H9 (cell line): ENCODE measurements at regions not wholly inside any gene's neighbourhood (a gene's known extent, or its start where the extent isn't known, plus 50 kb on each side); places are given as distances from the start of the nearest gene placed in this dataset.

Experiments
- DNase-seq: peaks from one replicate; pipeline ENCODE4 v3.0.0-alpha.2; 2017
- H2AFZ ChIP-seq: one replicate; pipeline ENCODE4 v1.6.1; 2013; ENCODE audit warnings: mild to moderate bottlenecking, low read length, control low read depth, moderate library complexity
- H2AK5ac ChIP-seq: 2 replicates; pipeline ENCODE4 v1.6.1; 2013; ENCODE audit warnings: low read length, control low read depth, mixed read lengths; ENCODE audit not compliant: insufficient read length
- H2BK120ac ChIP-seq: one replicate; pipeline ENCODE4 v1.6.1; 2013; ENCODE audit warnings: low read depth, mild to moderate bottlenecking, low read length, control low read depth, inconsistent platforms; ENCODE audit not compliant: poor library complexity, severe bottlenecking
- H2BK12ac ChIP-seq: 2 replicates; pipeline ENCODE4 v1.6.1; 2013; ENCODE audit warnings: low read length, control low read depth, mixed read lengths, low read depth; ENCODE audit not compliant: insufficient read length
- H2BK15ac ChIP-seq: 2 replicates; pipeline ENCODE4 v1.6.1; 2013; ENCODE audit warnings: low read depth, low read length, control low read depth
- H2BK20ac ChIP-seq: one replicate; pipeline ENCODE4 v1.6.1; 2013; ENCODE audit warnings: low read depth, mild to moderate bottlenecking, low read length, control low read depth, inconsistent platforms; ENCODE audit not compliant: poor library complexity, severe bottlenecking
- H2BK5ac ChIP-seq: 2 replicates; pipeline ENCODE4 v1.6.1; 2013; ENCODE audit warnings: low read length, control low read depth, mixed read lengths; ENCODE audit not compliant: insufficient read length
- H3K14ac ChIP-seq: 2 replicates; pipeline ENCODE4 v1.6.1; 2013; ENCODE audit warnings: low read length, control low read depth; ENCODE audit not compliant: insufficient read depth
- H3K18ac ChIP-seq: 2 replicates; pipeline ENCODE4 v1.6.1; 2013; ENCODE audit warnings: low read depth, mild to moderate bottlenecking, mixed read lengths, low read length, control low read depth; ENCODE audit not compliant: insufficient read length
- H3K23ac ChIP-seq: 2 replicates; pipeline ENCODE4 v1.6.1; 2013; ENCODE audit warnings: low read length, control low read depth, mixed read lengths, low read depth; ENCODE audit not compliant: insufficient read length
- H3K23me2 ChIP-seq: 2 replicates; pipeline ENCODE4 v1.6.1; 2013; ENCODE audit warnings: low read depth, mild to moderate bottlenecking, mixed read lengths, low read length, control low read depth; ENCODE audit not compliant: insufficient read length, poor library complexity, severe bottlenecking
- H3K27ac ChIP-seq: 2 replicates; pipeline ENCODE4 v1.5.1; 2013; ENCODE audit warnings: low read length, control low read depth, mixed read lengths, low read depth; ENCODE audit not compliant: insufficient read length
- H3K27me3 ChIP-seq: 2 replicates; pipeline ENCODE4 v1.6.1; 2013; ENCODE audit warnings: low read length, control low read depth, inconsistent platforms; ENCODE audit not compliant: insufficient read depth
- H3K4ac ChIP-seq: 2 replicates; pipeline ENCODE4 v1.6.1; 2013; ENCODE audit warnings: low read depth, mild to moderate bottlenecking, control low read depth, inconsistent platforms, low read length, moderate library complexity
- H3K4me1 ChIP-seq: 2 replicates; pipeline ENCODE4 v1.6.1; 2013; ENCODE audit warnings: low read length, control low read depth, inconsistent platforms; ENCODE audit not compliant: insufficient read depth
- H3K4me2 ChIP-seq: 2 replicates; pipeline ENCODE4 v1.6.1; 2013; ENCODE audit warnings: low read length, control low read depth, mixed read lengths; ENCODE audit not compliant: insufficient read length, insufficient read depth
- H3K56ac ChIP-seq: 2 replicates; pipeline ENCODE4 v1.6.1; 2013; ENCODE audit warnings: low read depth, mild to moderate bottlenecking, mixed read lengths, low read length, control low read depth; ENCODE audit not compliant: insufficient read length
- H3K79me1 ChIP-seq: 2 replicates; pipeline ENCODE4 v1.6.1; 2013; ENCODE audit warnings: low read depth, mild to moderate bottlenecking, moderate library complexity, low read length, control low read depth, inconsistent platforms; ENCODE audit not compliant: insufficient read depth, poor library complexity, severe bottlenecking
- H3K79me2 ChIP-seq: 2 replicates; pipeline ENCODE4 v1.6.1; 2013; ENCODE audit warnings: low read length, control low read depth, inconsistent platforms; ENCODE audit not compliant: insufficient read depth
- H3K9ac ChIP-seq: 2 replicates; pipeline ENCODE4 v1.6.1; 2013; ENCODE audit warnings: low read length, control low read depth, mixed read lengths; ENCODE audit not compliant: insufficient read length; ENCODE audit errors: extremely low read depth
- H3K9me3 ChIP-seq: one replicate; pipeline ENCODE4 v1.6.1; 2013; ENCODE audit warnings: low read depth, low read length, inconsistent platforms; ENCODE audit not compliant: control insufficient read depth
- H3T11ph ChIP-seq: one replicate; pipeline ENCODE4 v1.6.1; 2013; ENCODE audit warnings: mild to moderate bottlenecking, low read length, control low read depth, inconsistent platforms
- H4K20me1 ChIP-seq: one replicate; pipeline ENCODE4 v1.6.1; 2013; ENCODE audit not compliant: control insufficient read depth, insufficient read length, insufficient read depth
- H4K5ac ChIP-seq: 2 replicates; pipeline ENCODE4 v1.6.1; 2013; ENCODE audit warnings: low read depth, mild to moderate bottlenecking, mixed read lengths, low read length, control low read depth; ENCODE audit not compliant: insufficient read length
- H4K8ac ChIP-seq: replicated peaks from 2 replicates; pipeline ENCODE4 v1.6.1; 2013; ENCODE audit warnings: low read length, control low read depth, mixed read lengths, low read depth; ENCODE audit not compliant: insufficient read length
- H4K91ac ChIP-seq: 2 replicates; pipeline ENCODE4 v1.6.1; 2013; ENCODE audit warnings: low read depth, mild to moderate bottlenecking, moderate library complexity, mixed read lengths, low read length, control low read depth; ENCODE audit not compliant: insufficient read length
- H3K27ac Mint-ChIP-seq, 3 experiments: 2 replicates in 2 of 3; 3 replicates in 1 of 3; pipeline ENCODE4 v1.8.0; 2020 to 2021; ENCODE audit warnings: mixed read lengths in 3 of 3, mild to moderate bottlenecking in 1 of 3, moderate library complexity in 1 of 3
- H3K27me3 Mint-ChIP-seq: 2 replicates; pipeline ENCODE4 v1.8.0; 2021; ENCODE audit warnings: low read depth, mild to moderate bottlenecking, moderate library complexity, mixed read lengths
- H3K36me3 Mint-ChIP-seq, 3 experiments: 2 replicates in 2 of 3; 3 replicates in 1 of 3; pipeline ENCODE4 v1.8.0; 2020 to 2021; ENCODE audit warnings: low read depth in 3 of 3, mixed read lengths in 3 of 3; ENCODE audit not compliant: insufficient read depth in 1 of 3
- H3K4me1 Mint-ChIP-seq, 2 experiments: 2 replicates each; pipeline ENCODE4 v1.8.0; 2020; ENCODE audit warnings: mixed read lengths in 2 of 2
- H3K4me3 Mint-ChIP-seq, 2 experiments: 2 replicates in 1 of 2; 3 replicates in 1 of 2; pipeline ENCODE4 v1.8.0; 2020 to 2021; ENCODE audit warnings: mild to moderate bottlenecking in 2 of 2, mixed read lengths in 2 of 2, moderate library complexity in 1 of 2
- H3K9me3 Mint-ChIP-seq, 2 experiments: 2 replicates in 1 of 2; 3 replicates in 1 of 2; pipeline ENCODE4 v1.8.0; 2020; ENCODE audit warnings: mild to moderate bottlenecking in 2 of 2, mixed read lengths in 2 of 2, moderate library complexity in 1 of 2
- CTCF ChIP-seq: fragments of 200-600 bp; sonication (generic); conservative IDR thresholded peaks from 3 replicates; pipeline ENCODE4 v1.8.0; 2021; ENCODE audit warnings: antibody characterized with exemption, mild to moderate bottlenecking
- WGBS: extraction: QIAGEN DNeasy Blood & Tissue Kit; methylation state at CpG from one replicate; pipeline ENCODE4 v1.1.7; 2013; ENCODE audit warnings: missing lambda C conversion rate, low lambda C conversion rate, mixed read lengths; ENCODE audit not compliant: insufficient read length; ENCODE audit errors: extremely low coverage; 5-methylcytosine and 5-hydroxymethylcytosine counted together

- Mint-ChIP-seq H3K4me3 (peak overlapping the region in 1 of 2 experiments; percentile 37; a peak in 3 of 5 replicates), H3K27ac (peak overlapping the region; percentile 91 to 99 (median 97))
- TF ChIP-seq CTCF, result no peak
These were observed 74.5 kb upstream of the PTPRZ1 start for GRCh38 chr7:121798453-121798840.

More at GRCh38 chr7:121798453-121798840, 74.5 kb upstream of the PTPRZ1 start:
- H2BK15ac ChIP-seq, result no peak overlapping the region
- H4K20me1 ChIP-seq, result no peaks in the 10 kb centered on the region
- no peak overlapping the region for H3K14ac ChIP-seq
- H2AK5ac ChIP-seq, result no peak overlapping the region
- WGBS, result no CpG with 5 or more reads among the region's 2 CpGs
- H3K9ac ChIP-seq, result no peak overlapping the region
- H3K4me1 Mint-ChIP-seq, result peaks cover 47% of the 10 kb centered on the region in 2 experiments
- no peak overlapping the region for H3K18ac ChIP-seq
- H3K27me3 Mint-ChIP-seq, result no peaks in the 10 kb centered on the region
- no peak overlapping the region for H4K5ac ChIP-seq
- H3K79me2 ChIP-seq, result no peaks in the 10 kb centered on the region
- no peaks in the 10 kb centered on the region for H3K23me2 ChIP-seq
- peak overlapping the region; percentile 74 for H3K27ac ChIP-seq
- H3K4me2 ChIP-seq, result no peak overlapping the region
- H3K9me3 Mint-ChIP-seq, result peaks cover 0 to 6% of the 10 kb centered on the region in 2 experiments; a peak in 3 of 5 replicates
- H4K91ac ChIP-seq, result no peak overlapping the region
- no peak overlapping the region for H2AFZ ChIP-seq
- no peaks in the 10 kb centered on the region for H3K79me1 ChIP-seq
- H3K23ac ChIP-seq, result no peak overlapping the region
- peaks cover 0 to 6% (median 5%) of the 10 kb centered on the region in 3 experiments; a peak in 4 of 7 replicates for H3K36me3 Mint-ChIP-seq
- no peak overlapping the region for H3T11ph ChIP-seq
- no peak overlapping the region for H3K4ac ChIP-seq
- H2BK120ac ChIP-seq, result no peak overlapping the region
- no peak for DNase-seq
- H3K9me3 ChIP-seq, result no peaks in the 10 kb centered on the region
- peaks cover 2% of the 10 kb centered on the region; the same call in 1 of the 2 replicates for H3K4me1 ChIP-seq
- no peak overlapping the region for H2BK12ac ChIP-seq
- H3K27me3 ChIP-seq, result no peaks in the 10 kb centered on the region
- no peak overlapping the region for H3K56ac ChIP-seq
- H2BK5ac ChIP-seq, result no peak overlapping the region
- H2BK20ac ChIP-seq, result no peak overlapping the region
- no peak overlapping the region for H4K8ac ChIP-seq
